B cell (primary cell): ENCODE measurements at regions not wholly inside any gene's neighbourhood (a gene's known extent, or its start where the extent isn't known, plus 50 kb on each side); places are given as distances from the start of the nearest gene placed in this dataset.

ENCODE experiments used
- ATAC-seq: fragments of 200-7000 bp; cut with Tn5 transposase; one replicate; pipeline ENCODE4 v1.10.0; 2021; ENCODE audit warnings: low read depth, mild to moderate bottlenecking, moderate number of reproducible peaks, moderate library complexity
- CTCF ChIA-PET: fragments of 350-600 bp; sonication (Branson Sonifier 250); formaldehyde crosslinking; loops from one replicate; lab custom pipeline; 2021; ENCODE audit warnings: antibody characterized with exemption, inconsistent platforms; lab: Charles Lee
- POLR2A ChIA-PET: fragments of 350-600 bp; sonication (Branson Sonifier 250); formaldehyde crosslinking; loops from one replicate; lab custom pipeline; 2021; ENCODE audit warnings: antibody characterized with exemption; lab: Charles Lee
- DNase-seq: peaks from one replicate; pipeline ENCODE4 v3.0.0; 2013
- H2AFZ ChIP-seq: 2 replicates; pipeline ENCODE4 v1.6.1; 2012; ENCODE audit warnings: mild to moderate bottlenecking, low read depth, low read length; ENCODE audit not compliant: insufficient read depth, poor library complexity, severe bottlenecking
- H3K27ac ChIP-seq, 2 donors: 1 replicate in 1 of 2; 2 replicates in 1 of 2; pipeline ENCODE4 v1.5.1; 2012 to 2013; ENCODE audit warnings: low read length in 2 of 2, mild to moderate bottlenecking in 2 of 2, moderate library complexity in 1 of 2
- H3K27me3 ChIP-seq, 4 experiments: fragments of 200-600 bp in 1 of 4; sonication (generic) in 1 of 4; replicated peaks in 1 of 4; 1 replicate in 2 of 4; 2 replicates in 2 of 4; pipeline versions ENCODE4 v1.6.1 to v1.7.0; 2013 to 2016; ENCODE audit warnings: low read length in 3 of 4, mild to moderate bottlenecking in 2 of 4, mixed read lengths in 1 of 4, moderate library complexity in 1 of 4; ENCODE audit not compliant: insufficient read depth in 4 of 4, control insufficient read depth in 3 of 4; ENCODE audit errors: control extremely low read depth in 1 of 4
- H3K36me3 ChIP-seq, 2 experiments: replicated peaks in 1 of 2; 1 replicate in 1 of 2; 2 replicates in 1 of 2; pipeline versions ENCODE4 v1.6.1 to v1.7.1; 2013; ENCODE audit warnings: low read length in 1 of 2; ENCODE audit not compliant: insufficient read depth in 2 of 2, control insufficient read depth in 1 of 2; ENCODE audit errors: control extremely low read depth in 1 of 2, extremely low read depth in 1 of 2
- H3K4me1 ChIP-seq, 2 donors: fragments of 200-600 bp in 1 of 2; sonication (generic) in 1 of 2; 1 replicate in 1 of 2; 2 replicates in 1 of 2; pipeline versions ENCODE4 v1.5.1 to v1.6.1; 2013 to 2017; ENCODE audit warnings: low read length in 2 of 2; ENCODE audit not compliant: control insufficient read depth in 2 of 2, insufficient read depth in 2 of 2
- H3K4me2 ChIP-seq: replicated peaks from 2 replicates; pipeline ENCODE3; 2012; ENCODE audit warnings: mild to moderate bottlenecking, low read depth, low read length; ENCODE audit not compliant: poor library complexity, severe bottlenecking
- H3K4me3 ChIP-seq, 5 experiments: fragments of 200-600 bp in 1 of 5; sonication (generic) in 1 of 5; 1 replicate in 3 of 5; 2 replicates in 2 of 5; pipeline versions ENCODE4 v1.5.1 to v1.7.0; 2011 to 2016; ENCODE audit warnings: low read length in 4 of 5, mild to moderate bottlenecking in 4 of 5, low read depth in 2 of 5, control low read depth in 1 of 5, moderate library complexity in 1 of 5; ENCODE audit not compliant: insufficient read depth in 1 of 5; ENCODE audit errors: control extremely low read depth in 1 of 5, extremely low read depth in 1 of 5
- H3K79me2 ChIP-seq: fragments of 200-600 bp; sonication (generic); one replicate; pipeline ENCODE4 v1.6.0; 2016; ENCODE audit warnings: low read length; ENCODE audit not compliant: control insufficient read depth, insufficient read depth
- H3K9ac ChIP-seq: fragments of 200-600 bp; sonication (generic); 2 replicates; pipeline ENCODE4 v1.6.1; 2017; ENCODE audit warnings: mild to moderate bottlenecking, low read length, moderate library complexity
- H3K9me3 ChIP-seq, 3 donors: one replicate each; pipeline versions ENCODE4 v1.6.1 to v1.7.1; 2013; ENCODE audit warnings: low read length in 2 of 3; ENCODE audit not compliant: control insufficient read depth in 2 of 3, insufficient read depth in 1 of 3; ENCODE audit errors: control extremely low read depth in 1 of 3
- H4K20me1 ChIP-seq: 2 replicates; pipeline ENCODE4 v1.6.0; 2012; ENCODE audit warnings: mild to moderate bottlenecking, low read length; ENCODE audit not compliant: insufficient read depth, control insufficient read depth, poor library complexity, severe bottlenecking
- H3K27ac Mint-ChIP-seq: one replicate; pipeline ENCODE4 v1.8.0; 2021; ENCODE audit warnings: mixed read lengths
- H3K27me3 Mint-ChIP-seq: one replicate; pipeline ENCODE4 v1.8.0; 2021; ENCODE audit warnings: mixed read lengths
- H3K4me1 Mint-ChIP-seq: one replicate; pipeline ENCODE4 v1.8.0; 2021; ENCODE audit warnings: mixed read lengths
- H3K4me3 Mint-ChIP-seq: one replicate; pipeline ENCODE4 v1.8.0; 2021; ENCODE audit warnings: mixed read lengths
- H3K9me3 Mint-ChIP-seq: one replicate; pipeline ENCODE4 v1.8.0; 2022; ENCODE audit warnings: mixed read lengths; ENCODE audit not compliant: insufficient read depth
- EZH2 ChIP-seq: IDR thresholded peaks from 2 replicates; pipeline ENCODE4 v1.6.1; 2012; ENCODE audit warnings: borderline replicate concordance, low read depth, mild to moderate bottlenecking, moderate library complexity, low read length; ENCODE audit not compliant: insufficient read depth, poor library complexity, severe bottlenecking
- WGBS: methylation state at CpG from one replicate; pipeline ENCODE4 v1.1.5; 2013; ENCODE audit warnings: missing lambda C conversion rate; ENCODE audit not compliant: insufficient coverage; 5-methylcytosine and 5-hydroxymethylcytosine counted together
- intact Hi-C: fragments of 100-400 bp; cut with micrococcal nuclease; formaldehyde crosslinking; loops from one replicate; pipeline ENCODE4 v1.10.0; 2022
- TF ChIP-seq, protein P1 (sequence below): fragments of 200-600 bp; IDR thresholded peaks from one replicate; pipeline ENCODE4 v1.8.0; 2022; ENCODE audit warnings: antibody characterized with exemption, mild to moderate bottlenecking

DNA sequence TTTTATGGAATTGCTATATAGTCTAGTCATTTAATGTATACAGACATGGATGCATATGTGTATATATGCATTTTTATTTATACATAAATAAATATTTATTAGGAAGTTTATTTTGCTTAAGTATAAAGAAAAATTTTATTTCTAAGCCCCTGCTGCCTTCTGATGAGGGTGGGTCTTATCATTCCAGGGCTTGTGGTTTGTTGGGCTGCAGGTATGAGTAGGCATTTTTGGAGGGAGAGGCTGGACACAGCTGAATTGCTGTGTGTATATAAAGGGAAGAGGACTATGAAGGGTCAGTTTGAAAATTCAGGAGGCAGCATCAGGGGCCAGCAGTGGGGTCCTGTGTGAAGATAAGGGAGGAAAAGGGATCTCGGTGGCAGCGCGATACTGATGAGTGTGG lies 189.4 kb downstream of the TMEM182 start:
- Mint-ChIP-seq H3K4me1 (no peaks in the 10 kb centered on the region), H3K4me3 (no peak overlapping the region), H3K27ac (no peak overlapping the region), H3K9me3 (no peaks in the 10 kb centered on the region), H3K27me3 (no peaks in the 10 kb centered on the region)
- intact Hi-C loops, result no loop called here
- Histone ChIP-seq H3K9me3 (no peaks in the 10 kb centered on the region), H3K27me3 (no peaks in the 10 kb centered on the region), H3K36me3 (no peaks in the 10 kb centered on the region), H3K4me3 (no peak overlapping the region), H3K27ac (no peak overlapping the region), H3K4me2 (no peak overlapping the region), H3K79me2 (no peaks in the 10 kb centered on the region), H4K20me1 (no peaks in the 10 kb centered on the region), H2AFZ (no peak overlapping the region), H3K9ac (no peak overlapping the region), H3K4me1 (no peaks in the 10 kb centered on the region)
- no peak for DNase-seq
- no peak for TF ChIP-seq EZH2
- TF ChIP-seq, protein P1, sequence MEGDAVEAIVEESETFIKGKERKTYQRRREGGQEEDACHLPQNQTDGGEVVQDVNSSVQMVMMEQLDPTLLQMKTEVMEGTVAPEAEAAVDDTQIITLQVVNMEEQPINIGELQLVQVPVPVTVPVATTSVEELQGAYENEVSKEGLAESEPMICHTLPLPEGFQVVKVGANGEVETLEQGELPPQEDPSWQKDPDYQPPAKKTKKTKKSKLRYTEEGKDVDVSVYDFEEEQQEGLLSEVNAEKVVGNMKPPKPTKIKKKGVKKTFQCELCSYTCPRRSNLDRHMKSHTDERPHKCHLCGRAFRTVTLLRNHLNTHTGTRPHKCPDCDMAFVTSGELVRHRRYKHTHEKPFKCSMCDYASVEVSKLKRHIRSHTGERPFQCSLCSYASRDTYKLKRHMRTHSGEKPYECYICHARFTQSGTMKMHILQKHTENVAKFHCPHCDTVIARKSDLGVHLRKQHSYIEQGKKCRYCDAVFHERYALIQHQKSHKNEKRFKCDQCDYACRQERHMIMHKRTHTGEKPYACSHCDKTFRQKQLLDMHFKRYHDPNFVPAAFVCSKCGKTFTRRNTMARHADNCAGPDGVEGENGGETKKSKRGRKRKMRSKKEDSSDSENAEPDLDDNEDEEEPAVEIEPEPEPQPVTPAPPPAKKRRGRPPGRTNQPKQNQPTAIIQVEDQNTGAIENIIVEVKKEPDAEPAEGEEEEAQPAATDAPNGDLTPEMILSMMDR, result no peak
- ChIA-PET CTCF (no interaction called here), POLR2A (no interaction called here)
- ATAC-seq, result no peak
- WGBS, result no CpG with 5 or more reads among the region's 3 CpGs

DNA sequence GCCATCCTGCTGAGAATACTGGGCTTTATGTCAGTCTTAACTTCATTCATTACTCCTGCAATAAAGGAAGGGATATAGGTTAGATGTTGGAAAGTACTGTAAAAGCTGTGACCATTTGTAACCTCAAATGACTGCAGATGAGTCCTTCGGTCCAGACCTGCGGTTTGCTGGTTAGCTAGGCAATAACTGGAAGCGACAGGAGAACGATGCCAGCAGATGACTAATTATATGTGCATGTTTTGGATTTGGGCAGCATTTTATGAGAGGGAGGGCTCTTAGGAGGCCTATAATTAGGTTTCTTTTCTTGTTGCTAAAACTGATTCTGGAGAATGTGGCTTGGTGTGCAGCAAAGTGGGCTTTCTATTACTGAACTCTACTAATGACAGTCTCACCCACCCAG lies 205.6 kb downstream of the TMEM182 start:
- no CpG with 5 or more reads among the region's 4 CpGs for WGBS
- no peak for ATAC-seq
- no peak overlapping the region for H3K27ac ChIP-seq
- H3K36me3 ChIP-seq, result no peaks in the 10 kb centered on the region
- ChIA-PET CTCF (no interaction called here), POLR2A (no interaction called here)
- no peaks in the 10 kb centered on the region for H3K79me2 ChIP-seq
- H3K4me1 Mint-ChIP-seq, result no peaks in the 10 kb centered on the region
- no peaks in the 10 kb centered on the region for H3K4me1 ChIP-seq
- no peak overlapping the region for H3K4me2 ChIP-seq
- H3K9me3 Mint-ChIP-seq, result no peaks in the 10 kb centered on the region
- no peaks in the 10 kb centered on the region for H3K9me3 ChIP-seq
- H2AFZ ChIP-seq, result no peak overlapping the region
- no peak overlapping the region for H3K9ac ChIP-seq
- no peak overlapping the region for H3K4me3 ChIP-seq
- no peak overlapping the region for H3K4me3 Mint-ChIP-seq
- no peaks in the 10 kb centered on the region for H3K27me3 Mint-ChIP-seq
- no peaks in the 10 kb centered on the region for H4K20me1 ChIP-seq
- no peak overlapping the region for H3K27ac Mint-ChIP-seq
- no peak for TF ChIP-seq EZH2
- TF ChIP-seq, protein P1, result no peak
- H3K27me3 ChIP-seq, result no peaks in the 10 kb centered on the region
- intact Hi-C loops, result no loop called here
- DNase-seq, result no peak
